ENCODE measurements at regions not wholly inside any gene's neighbourhood (a gene's known extent, or its start where the extent isn't known, plus 50 kb on each side); places are given as distances from the start of the nearest gene placed in this dataset.

GRCh38 chr6:130692659-130693058, 134.5 kb upstream of the SMLR1 start:
- no peak for TF ChIP-seq CTCF (IDR thresholded peaks at IDR 0.05; ENCODE audit: poor library complexity)
- TF ChIP-seq EZH2 (IDR thresholded peaks at IDR 0.05; ENCODE audit: borderline replicate concordance) = no peak
